ENCODE measurements at regions not wholly inside any gene's neighbourhood (a gene's known extent, or its start where the extent isn't known, plus 50 kb on each side); places are given as distances from the start of the nearest gene placed in this dataset.

GRCh38 chr21:31599563-31599962 is 59.9 kb upstream of the SOD1 start:
- H3K4me1 ChIP-seq (ENCODE audit: control insufficient read depth, insufficient read depth, low read length) = no peaks in the 10 kb centered on the region
- DNase-seq (ENCODE audit: low read depth, low spot score) = no peak
- no peak overlapping the region for H3K4me3 ChIP-seq (ENCODE audit: low read depth in 2 of 2, low read length in 2 of 2)
- in situ Hi-C loops (cut with HindIII; ENCODE audit: low pct_unique_long_range_greater_than_20kb, low sequenced_read_pairs) = no loop called here
- intact Hi-C loops (cut with micrococcal nuclease; ENCODE audit: unreplicated experiment) = no loop called here
- no peaks in the 10 kb centered on the region for H3K9me3 ChIP-seq (ENCODE audit: control insufficient read depth, insufficient read depth, low read depth, low read length)
- no peaks in the 10 kb centered on the region for H3K27me3 ChIP-seq (ENCODE audit: control insufficient read depth, insufficient read depth, low read length)
- no TSS peak for BruUV-seq (replicated peaks)
- no peak for TF ChIP-seq CTCF (IDR thresholded peaks at IDR 0.05)
- TF ChIP-seq POLR2AphosphoS5 (IDR thresholded peaks at IDR 0.05; ENCODE audit: low read depth, low read length) = no peak
- no peak for TF ChIP-seq REST (IDR thresholded peaks at IDR 0.05; ENCODE audit: insufficient read depth in 1 of 2, low read depth in 2 of 2, low read length in 1 of 2)
- no peak for TF ChIP-seq SIN3A (IDR thresholded peaks at IDR 0.05; ENCODE audit: borderline replicate concordance, insufficient read depth, low read depth, low read length)
- TF ChIP-seq TCF7L2 (IDR thresholded peaks at IDR 0.05; ENCODE audit: low read depth, low read length) = no peak
- H3K27ac ChIP-seq (ENCODE audit: low read length) = no peak overlapping the region
- POLR2A ChIA-PET = no interaction called here
- CTCF ChIA-PET = interaction anchor here (0.5 kb wide), 1 partner anchor 402 kb away, joined by 9 read pairs; no protein-coding TSS in a partner anchor
- H3K36me3 ChIP-seq (ENCODE audit: control insufficient read depth, insufficient read depth, low read length) = no peaks in the 10 kb centered on the region
- no peak for ATAC-seq

- CTCF ChIA-PET = interaction anchor here (0.5 to 0.6 kb wide), 3 partner anchors 78 to 401 kb away, joined by 3 to 9 read pairs (median 3); no protein-coding TSS in a partner anchor
- intact Hi-C loops (cut with micrococcal nuclease; ENCODE audit: unreplicated experiment) = no loop called here
- Histone ChIP-seq H3K27ac (ENCODE audit: low read length) (no peak overlapping the region), H3K4me1 (ENCODE audit: control insufficient read depth, insufficient read depth, low read length) (no peaks in the 10 kb centered on the region), H3K27me3 (ENCODE audit: control insufficient read depth, insufficient read depth, low read length) (no peaks in the 10 kb centered on the region), H3K9me3 (ENCODE audit: control insufficient read depth, insufficient read depth, low read depth, low read length) (no peaks in the 10 kb centered on the region), H3K4me3 (ENCODE audit: low read depth in 2 of 2, low read length in 2 of 2) (no peak overlapping the region), H3K36me3 (ENCODE audit: control insufficient read depth, insufficient read depth, low read length) (no peaks in the 10 kb centered on the region)
- ATAC-seq (no peak), DNase-seq (ENCODE audit: low read depth, low spot score) (no peak)
- BruUV-seq (replicated peaks) = no TSS peak
- in situ Hi-C loops (cut with HindIII; ENCODE audit: low pct_unique_long_range_greater_than_20kb, low sequenced_read_pairs) = no loop called here
- no peak for TF ChIP-seq TCF7L2 (IDR thresholded peaks at IDR 0.05; ENCODE audit: low read depth, low read length)
- TF ChIP-seq CTCF (IDR thresholded peaks at IDR 0.05) = no peak
- no peak for TF ChIP-seq SIN3A (IDR thresholded peaks at IDR 0.05; ENCODE audit: borderline replicate concordance, insufficient read depth, low read depth, low read length)
- no peak for TF ChIP-seq REST (IDR thresholded peaks at IDR 0.05; ENCODE audit: insufficient read depth in 1 of 2, low read depth in 2 of 2, low read length in 1 of 2)
- TF ChIP-seq POLR2AphosphoS5 (IDR thresholded peaks at IDR 0.05; ENCODE audit: low read depth, low read length) = no peak
- POLR2A ChIA-PET = no interaction called here
Measured at GRCh38 chr21:31599013-31599412, 60.5 kb upstream of the SOD1 start.
